HepG2 (cell line): ENCODE measurements at regions not wholly inside any gene's neighbourhood (a gene's known extent, or its start where the extent isn't known, plus 50 kb on each side); places are given as distances from the start of the nearest gene placed in this dataset.

Experiments
- ATAC-seq: fragments of 200-7000 bp; cut with Tn5 transposase; 3 replicates; pipeline ENCODE4 v1.9.1; 2020; ENCODE audit warnings: mild to moderate bottlenecking, moderate library complexity
- BruUV-seq: library from RNA; stranded (reverse); fragments of 400-500 nt; replicated peaks from 2 replicates; lab custom pipeline; 2021; lab: Mats Ljungman, UMichigan
- CTCF ChIA-PET: fragments of 300-600 bp; formaldehyde crosslinking; extraction: SDS; loops from one replicate; lab custom pipeline; 2021; ENCODE audit warnings: low total read pairs, inconsistent platforms, low intra/inter-chr PET ratio; lab: Yijun Ruan, JAX
- POLR2A ChIA-PET: fragments of 350-600 bp; sonication (Branson Sonifier 250); formaldehyde crosslinking; loops from one replicate; lab custom pipeline; 2020; ENCODE audit warnings: antibody characterized with exemption, inconsistent platforms; lab: Yijun Ruan, JAX
- DNase-seq: peaks from one replicate; pipeline ENCODE4 v3.0.0-alpha.2; 2015; ENCODE audit warnings: low spot score
- FAIRE-seq: peaks from 3 replicates; lab custom pipeline; 2011; peaks lifted over from hg19 to GRCh38; lab: Jason Lieb, UNC
- H2AFZ ChIP-seq: one replicate; pipeline ENCODE4 v1.6.1; 2011; ENCODE audit warnings: low read length, inconsistent platforms
- H3K27ac ChIP-seq: fragments of 300-600 bp; 3 replicates; pipeline ENCODE4 v1.8.0; 2011; ENCODE audit warnings: mixed run types, mild to moderate bottlenecking, mixed read lengths, low read length, inconsistent platforms; ENCODE audit not compliant: insufficient read depth; ENCODE audit errors: extremely low read length
- H3K27me3 ChIP-seq, 2 experiments: fragments of 200-600 bp in 1 of 2; 2 replicates in 1 of 2; 3 replicates in 1 of 2; pipeline versions ENCODE4 v1.6.0 to v1.8.0; 2011; ENCODE audit warnings: low read length in 2 of 2, mild to moderate bottlenecking in 2 of 2, moderate library complexity in 2 of 2, inconsistent platforms in 1 of 2; ENCODE audit not compliant: insufficient read depth in 2 of 2, control insufficient read depth in 1 of 2
- H3K36me3 ChIP-seq, 2 experiments: fragments of 200-600 bp in 1 of 2; replicated peaks in 1 of 2; 2 replicates in 1 of 2; 3 replicates in 1 of 2; pipeline versions ENCODE4 v1.5.1 to v1.8.0; 2011; ENCODE audit warnings: low read length in 2 of 2, inconsistent platforms in 1 of 2; ENCODE audit not compliant: insufficient read depth in 2 of 2, control insufficient read depth in 1 of 2
- H3K4me1 ChIP-seq: 2 replicates; pipeline ENCODE4 v1.5.1; 2012; ENCODE audit warnings: low read length, inconsistent platforms; ENCODE audit not compliant: insufficient read depth
- H3K4me2 ChIP-seq: 2 replicates; pipeline ENCODE4 v1.6.0; 2011; ENCODE audit warnings: low read depth, low read length, inconsistent platforms
- H3K4me3 ChIP-seq, 3 experiments: fragments of 200-600 bp in 1 of 3; sonication (generic), shearing (Covaris generic) in 1 of 3; replicated peaks in 1 of 3; 2 replicates each; pipeline ENCODE4 v1.5.1; 2011 to 2016; ENCODE audit warnings: low read length in 3 of 3, inconsistent platforms in 2 of 3, low read depth in 2 of 3, mild to moderate bottlenecking in 2 of 3, control low read depth in 1 of 3, mixed read lengths in 1 of 3; ENCODE audit not compliant: insufficient read depth in 1 of 3
- H3K79me2 ChIP-seq: one replicate; pipeline ENCODE4 v1.6.1; 2011; ENCODE audit warnings: low read length, inconsistent platforms; ENCODE audit not compliant: insufficient read depth
- H3K9ac ChIP-seq: 2 replicates; pipeline ENCODE4 v1.6.0; 2011; ENCODE audit warnings: mild to moderate bottlenecking, low read depth, low read length, inconsistent platforms; ENCODE audit not compliant: insufficient read depth
- H3K9me3 ChIP-seq: 2 replicates; pipeline ENCODE4 v1.5.1; 2012; ENCODE audit warnings: mild to moderate bottlenecking, low read length
- H4K20me1 ChIP-seq: 2 replicates; pipeline ENCODE4 v1.6.0; 2011; ENCODE audit warnings: inconsistent platforms, mild to moderate bottlenecking, low read length, moderate library complexity; ENCODE audit not compliant: insufficient read depth
- CREBL2 ChIP-seq: sonication (generic); formaldehyde crosslinking; IDR thresholded peaks from 2 replicates; pipeline ENCODE4 v1.8.1; 2023; ENCODE audit warnings: missing genetic modification reagents, mild to moderate bottlenecking, borderline replicate concordance
- DR1 ChIP-seq: sonication (generic); formaldehyde crosslinking; IDR thresholded peaks from 2 replicates; pipeline ENCODE4 v1.8.0; 2021; ENCODE audit warnings: mild to moderate bottlenecking, missing genetic modification reagents, inconsistent platforms
- HOXA3 ChIP-seq: sonication (generic); formaldehyde crosslinking; IDR thresholded peaks from 2 replicates; pipeline ENCODE4 v1.5.0; 2020; ENCODE audit warnings: missing genetic modification reagents
- IKZF1 ChIP-seq: fragments of 450-650 bp; IDR thresholded peaks from 2 replicates; pipeline ENCODE4 v1.7.1; 2016
- LRRFIP1 ChIP-seq: sonication (generic); formaldehyde crosslinking; conservative IDR thresholded peaks from 2 replicates; pipeline ENCODE4 v1.4.0; 2020; ENCODE audit warnings: missing genetic modification reagents
- NFYB ChIP-seq: sonication (generic); formaldehyde crosslinking; IDR thresholded peaks from 2 replicates; pipeline ENCODE4 v1.4.0; 2020; ENCODE audit warnings: missing genetic modification reagents
- PITX1 ChIP-seq: sonication (generic); formaldehyde crosslinking; IDR thresholded peaks from 2 replicates; pipeline ENCODE4 v1.5.1; 2020; ENCODE audit warnings: mild to moderate bottlenecking, missing genetic modification reagents
- PLRG1 ChIP-seq: fragments of 450-650 bp; conservative IDR thresholded peaks from 2 replicates; pipeline ENCODE4 v1.6.1; 2016
- REST ChIP-seq, 2 experiments: IDR thresholded peaks; 2 replicates each; pipeline ENCODE4 v1.6.1; 2011 to 2012; ENCODE audit warnings: low read length in 2 of 2, borderline replicate concordance in 1 of 2, low read depth in 1 of 2, mild to moderate bottlenecking in 1 of 2, moderate library complexity in 1 of 2
- SNAPC2 ChIP-seq: sonication (generic); formaldehyde crosslinking; IDR thresholded peaks from 2 replicates; pipeline ENCODE4 v1.8.1; 2022; ENCODE audit warnings: mild to moderate bottlenecking, missing genetic modification reagents
- THAP9 ChIP-seq: sonication (generic); formaldehyde crosslinking; IDR thresholded peaks from 2 replicates; pipeline ENCODE4; 2020; ENCODE audit warnings: missing genetic modification reagents, mild to moderate bottlenecking, borderline replicate concordance
- ZBTB1 ChIP-seq: sonication (generic); formaldehyde crosslinking; IDR thresholded peaks from 2 replicates; pipeline ENCODE4 v1.4.0; 2020; ENCODE audit warnings: missing genetic modification reagents, borderline replicate concordance
- ZBTB7A ChIP-seq: sonication (generic); formaldehyde crosslinking; IDR thresholded peaks from 2 replicates; pipeline ENCODE4 v1.8.0; 2022; ENCODE audit warnings: mild to moderate bottlenecking, missing genetic modification reagents
- ZBTB8A ChIP-seq: sonication (generic); formaldehyde crosslinking; IDR thresholded peaks from 2 replicates; pipeline ENCODE4 v1.4.0; 2020; ENCODE audit warnings: mild to moderate bottlenecking, low read depth, missing genetic modification reagents, borderline replicate concordance
- WGBS: methylation state at CpG from one replicate; pipeline ENCODE4 v1.1.6; 2017; ENCODE audit warnings: low lambda C conversion rate; 5-methylcytosine and 5-hydroxymethylcytosine counted together
- in situ Hi-C: cut with HindIII; loops from 2 replicates; pipeline ENCODE4 v1.10.0; 2017; ENCODE audit warnings: low pct_unique_long_range_greater_than_20kb; ENCODE audit not compliant: extremely low pct_ligation_motif_present
- intact Hi-C: fragments of 100-400 bp; cut with micrococcal nuclease; formaldehyde crosslinking; loops from one replicate; pipeline ENCODE4 v1.10.0; 2022; ENCODE audit not compliant: unreplicated experiment

- 4% methylated on average over 6 of the region's 9 CpGs for WGBS
- Histone ChIP-seq H4K20me1 (no peaks in the 10 kb centered on the region), H3K27ac (no peak overlapping the region), H3K36me3 (no peaks in the 10 kb centered on the region), H3K9me3 (no peaks in the 10 kb centered on the region), H2AFZ (no peak overlapping the region), H3K9ac (no peak overlapping the region), H3K4me1 (peaks cover 4% of the 10 kb centered on the region; the same call in 1 of the 2 replicates), H3K4me3 (no peak overlapping the region), H3K27me3 (peaks cover 0 to 8% of the 10 kb centered on the region in 2 experiments; a peak in 1 of 5 replicates), H3K4me2 (no peak overlapping the region), H3K79me2 (no peaks in the 10 kb centered on the region)
- in situ Hi-C loops (no loop called here), intact Hi-C loops (no loop called here)
- CTCF ChIA-PET: no interaction called here
- no peak for DNase-seq
- peak; percentile 67 for ATAC-seq
- TF ChIP-seq THAP9 (CRISPR knock-in tag) (no peak), REST (IDR thresholded peaks at IDR 0.05; ENCODE audit: borderline replicate concordance in 1 of 2, low read depth in 1 of 2, low read length in 2 of 2) (no peak), IKZF1 (no peak), ZBTB7A (CRISPR knock-in tag) (no peak), PLRG1 (no peak), ZBTB1 (CRISPR knock-in tag) (no peak), ZBTB8A (no peak), PITX1 (CRISPR knock-in tag) (no peak), NFYB (CRISPR knock-in tag) (no peak), CREBL2 (CRISPR knock-in tag) (no peak), LRRFIP1 (CRISPR knock-in tag) (no peak), DR1 (no peak), SNAPC2 (CRISPR knock-in tag) (no peak), HOXA3 (no peak)
- no TSS peak for BruUV-seq
- POLR2A ChIA-PET: no interaction called here
- FAIRE-seq: no peak
These were observed 75.4 kb downstream of the TENT5C start for GRCh38 chr1:117681093-117681900.
